ENCODE measurements at regions not wholly inside any gene's neighbourhood (a gene's known extent, or its start where the extent isn't known, plus 50 kb on each side); places are given as distances from the start of the nearest gene placed in this dataset.
A peak's percentile ranks its signal among the peaks of the same experiment; 100 is the strongest.
"Not testable (repeated sequence)": the region's sequence is repeated elsewhere in the genome, so short reads cannot be mapped to it uniquely, and the experiment has no call there.

DNA sequence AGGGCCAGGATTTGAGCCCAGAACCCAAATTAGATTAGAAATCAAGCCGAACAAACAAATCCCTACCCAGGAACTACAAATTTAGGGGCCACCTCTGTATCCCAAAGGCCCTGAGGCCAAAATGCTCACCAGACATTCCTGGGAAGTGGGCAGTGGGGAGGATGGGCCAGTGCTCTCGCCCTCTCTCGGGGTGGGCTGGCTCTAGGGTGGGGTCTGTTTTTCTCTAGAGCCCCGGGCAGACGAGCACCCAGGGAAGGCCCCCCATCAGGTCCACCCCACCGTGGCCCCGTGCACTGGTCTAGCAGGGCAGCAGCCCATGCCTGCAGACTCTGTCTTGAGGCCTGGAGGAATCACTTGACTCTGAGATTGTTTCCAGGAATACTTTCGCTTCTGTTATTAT, 252.0 kb downstream of the RRAGC start:
- DNase-seq = no peak
- ATAC-seq = no peak
- Mint-ChIP-seq H3K4me1 (no peaks in the 10 kb centered on the region), H3K27ac (no peak overlapping the region), H3K4me3 (no peak overlapping the region), H3K9me3 (no peaks in the 10 kb centered on the region), H3K36me3 (ENCODE audit: low read depth) (no peaks in the 10 kb centered on the region), H3K27me3 (peaks cover 2% of the 10 kb centered on the region)

DNA sequence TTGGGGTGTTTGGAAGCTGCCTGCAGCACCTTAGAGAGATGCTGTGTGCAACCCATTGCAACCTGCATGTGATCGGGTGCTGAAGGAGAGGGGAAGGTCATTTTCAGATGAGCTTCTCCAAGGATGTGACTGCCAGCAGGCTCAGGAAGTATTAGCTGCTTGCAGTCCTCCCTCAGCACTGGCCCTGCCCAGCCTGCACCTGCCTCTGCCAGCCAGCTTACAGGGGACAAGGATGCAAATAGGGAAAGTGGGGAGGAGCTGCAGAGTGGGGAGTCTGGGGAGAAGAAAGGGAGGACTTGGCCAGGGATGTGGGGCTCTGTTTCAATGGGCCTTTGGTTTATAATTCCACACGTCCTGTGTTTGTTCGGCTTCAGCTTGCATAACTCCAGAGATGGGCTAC, 254.5 kb downstream of the RRAGC start:
- H3K27me3 Mint-ChIP-seq = peaks cover 2% of the 10 kb centered on the region
- no peaks in the 10 kb centered on the region for H3K4me1 Mint-ChIP-seq
- no peak overlapping the region for H3K4me3 Mint-ChIP-seq
- ATAC-seq = no peak
- H3K27ac Mint-ChIP-seq = no peak overlapping the region
- H3K9me3 Mint-ChIP-seq = no peaks in the 10 kb centered on the region
- no peaks in the 10 kb centered on the region for H3K36me3 Mint-ChIP-seq (ENCODE audit: low read depth)
- no peak for DNase-seq

DNA sequence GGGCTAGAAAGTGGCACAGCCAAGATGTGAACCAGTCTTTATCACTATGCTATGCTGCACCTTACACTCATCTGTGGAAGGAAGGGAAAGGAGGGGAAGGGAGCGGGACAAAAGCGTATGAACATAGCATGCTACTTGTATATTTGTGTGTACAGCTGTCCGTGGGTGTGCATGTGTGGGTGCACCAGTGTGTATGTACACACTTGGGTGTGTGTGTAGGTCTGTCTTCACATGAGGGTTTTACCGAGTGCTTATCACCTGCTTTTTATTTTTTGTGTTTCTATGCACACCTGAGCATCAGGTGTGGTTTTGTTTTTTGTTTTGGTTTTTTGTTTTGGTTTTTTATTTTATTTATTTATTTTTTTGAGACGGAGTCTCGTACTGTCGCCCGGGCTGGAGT, 255.7 kb downstream of the RRAGC start:
- DNase-seq (no peak), ATAC-seq (no peak)
- Mint-ChIP-seq H3K27me3 (peaks cover 2% of the 10 kb centered on the region), H3K27ac (no peak overlapping the region), H3K36me3 (ENCODE audit: low read depth) (no peaks in the 10 kb centered on the region), H3K4me3 (no peak overlapping the region), H3K4me1 (no peaks in the 10 kb centered on the region), H3K9me3 (no peaks in the 10 kb centered on the region)

DNA sequence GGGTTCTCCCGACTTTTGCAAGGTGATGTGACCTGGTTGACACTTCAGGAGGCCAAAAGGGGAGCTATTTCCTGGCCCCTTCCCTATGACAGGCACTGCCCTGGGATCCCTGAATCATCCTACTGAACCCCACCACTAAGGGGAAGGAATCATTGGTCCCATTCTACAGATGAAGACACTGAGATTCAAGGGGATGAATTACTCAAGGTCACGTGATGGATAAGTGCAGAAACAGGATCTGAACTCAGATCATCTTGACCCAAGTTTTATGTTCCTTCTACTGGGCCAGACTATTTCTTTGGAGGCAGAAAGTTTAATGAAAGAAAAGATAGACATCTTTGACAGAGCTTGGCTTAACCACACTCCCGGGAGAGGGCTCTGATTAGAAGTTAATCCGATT, 258.7 kb downstream of the RRAGC start:
- H3K4me3 Mint-ChIP-seq = no peak overlapping the region
- H3K27ac Mint-ChIP-seq = no peak overlapping the region
- no peaks in the 10 kb centered on the region for H3K36me3 Mint-ChIP-seq (ENCODE audit: low read depth)
- no peaks in the 10 kb centered on the region for H3K4me1 Mint-ChIP-seq
- no peak for DNase-seq
- H3K9me3 Mint-ChIP-seq = no peaks in the 10 kb centered on the region
- ATAC-seq = no peak
- peaks cover 6% of the 10 kb centered on the region for H3K27me3 Mint-ChIP-seq

DNA sequence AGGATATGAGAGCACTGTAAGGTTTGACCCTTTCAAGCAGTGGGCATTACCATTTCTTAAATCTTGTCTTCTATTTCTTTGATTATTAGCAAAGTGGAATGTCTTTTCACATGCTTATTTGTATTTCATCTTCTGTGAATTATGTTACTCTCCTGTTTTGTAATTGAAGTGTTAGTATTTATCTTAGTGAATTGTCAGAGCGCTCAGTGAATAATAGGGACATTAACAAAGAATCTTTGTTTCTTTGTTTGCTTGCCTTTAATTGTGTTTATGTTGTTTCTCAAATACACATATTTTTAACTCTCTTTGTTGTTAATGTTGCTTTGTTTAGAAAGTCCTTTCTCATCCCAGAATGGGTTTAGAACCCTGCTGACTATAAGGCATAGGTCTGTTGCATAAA, 259.3 kb downstream of the RRAGC start:
- H3K4me3 Mint-ChIP-seq = no peak overlapping the region
- no peaks in the 10 kb centered on the region for H3K36me3 Mint-ChIP-seq (ENCODE audit: low read depth)
- no peak overlapping the region for H3K27ac Mint-ChIP-seq
- H3K4me1 Mint-ChIP-seq = no peaks in the 10 kb centered on the region
- no peaks in the 10 kb centered on the region for H3K9me3 Mint-ChIP-seq
- ATAC-seq (no peak), DNase-seq (no peak)
- H3K27me3 Mint-ChIP-seq = peaks cover 6% of the 10 kb centered on the region

DNA sequence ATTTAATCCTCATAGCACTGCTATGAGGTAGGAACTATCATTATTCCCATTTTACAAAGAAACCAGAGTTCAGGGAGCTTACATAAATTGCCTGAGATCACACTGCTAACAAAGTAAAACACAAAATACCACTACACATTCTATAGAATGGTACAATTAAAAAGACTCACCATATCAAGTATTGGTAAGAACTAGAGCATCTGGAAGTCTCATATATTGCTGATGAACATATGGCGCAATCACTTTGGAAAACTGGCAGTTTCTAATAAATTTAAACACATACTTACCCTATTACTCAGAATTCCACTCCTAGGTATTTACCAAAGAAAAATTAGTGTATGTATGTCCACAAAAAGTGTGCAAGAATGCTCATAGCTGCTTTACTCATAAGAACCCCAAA, 261.5 kb downstream of the RRAGC start:
- peaks cover 10% of the 10 kb centered on the region for H3K27me3 Mint-ChIP-seq
- no peak overlapping the region for H3K27ac Mint-ChIP-seq
- H3K9me3 Mint-ChIP-seq = peaks cover 10% of the 10 kb centered on the region
- H3K4me3 Mint-ChIP-seq = no peak overlapping the region
- no peak for ATAC-seq
- DNase-seq = no peak
- no peaks in the 10 kb centered on the region for H3K36me3 Mint-ChIP-seq (ENCODE audit: low read depth)
- no peaks in the 10 kb centered on the region for H3K4me1 Mint-ChIP-seq

DNA sequence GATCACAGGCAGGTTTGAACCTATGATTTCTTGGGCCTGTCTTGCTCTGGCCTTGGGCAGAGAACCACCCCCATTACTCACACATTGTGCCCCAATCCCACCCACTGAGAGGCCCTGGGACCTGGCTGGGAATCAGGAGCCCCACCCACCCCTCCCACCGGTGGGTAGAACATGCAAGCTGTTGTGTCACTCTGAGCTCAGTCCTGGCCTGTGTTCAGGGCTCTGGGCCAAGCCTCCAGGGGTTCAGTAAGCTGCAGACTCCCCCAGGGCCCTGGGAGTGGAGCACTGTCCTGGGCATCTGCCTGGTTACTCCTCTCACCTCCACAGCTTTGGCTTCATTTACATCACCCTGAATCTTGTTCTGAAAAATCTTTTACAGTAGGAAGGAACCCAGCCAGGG, 270.5 kb downstream of the RRAGC start:
- Mint-ChIP-seq H3K36me3 (ENCODE audit: low read depth) (no peaks in the 10 kb centered on the region), H3K4me3 (no peak overlapping the region), H3K27ac (no peak overlapping the region), H3K27me3 (peaks cover 11% of the 10 kb centered on the region), H3K4me1 (peaks cover 8% of the 10 kb centered on the region), H3K9me3 (peaks cover 2% of the 10 kb centered on the region)
- no peak for DNase-seq
- ATAC-seq = peak; percentile 15

DNA sequence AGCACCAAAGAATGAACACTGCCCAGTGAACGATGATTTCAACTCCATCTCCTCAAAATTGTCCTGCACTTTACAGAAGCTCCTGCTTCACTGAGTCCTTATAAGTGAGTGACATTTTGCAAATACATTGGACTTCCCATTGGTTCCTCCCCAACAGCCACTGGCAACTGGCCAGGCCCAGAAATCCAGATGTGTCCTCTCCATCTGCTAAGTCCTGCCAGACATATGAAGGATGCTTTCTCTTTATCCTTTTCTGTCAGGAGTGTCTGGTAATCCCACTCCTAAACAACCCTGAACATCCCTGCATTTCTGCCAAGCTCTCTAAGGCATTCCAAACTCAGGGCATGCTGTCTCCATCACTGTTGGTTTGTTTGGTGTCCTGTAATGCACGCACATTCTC, 271.8 kb downstream of the RRAGC start:
- Mint-ChIP-seq H3K27me3 (peaks cover 10% of the 10 kb centered on the region), H3K27ac (no peak overlapping the region), H3K4me1 (peaks cover 8% of the 10 kb centered on the region), H3K9me3 (peaks cover 3% of the 10 kb centered on the region), H3K36me3 (ENCODE audit: low read depth) (no peaks in the 10 kb centered on the region), H3K4me3 (no peak overlapping the region)
- no peak for DNase-seq
- ATAC-seq = no peak

DNA sequence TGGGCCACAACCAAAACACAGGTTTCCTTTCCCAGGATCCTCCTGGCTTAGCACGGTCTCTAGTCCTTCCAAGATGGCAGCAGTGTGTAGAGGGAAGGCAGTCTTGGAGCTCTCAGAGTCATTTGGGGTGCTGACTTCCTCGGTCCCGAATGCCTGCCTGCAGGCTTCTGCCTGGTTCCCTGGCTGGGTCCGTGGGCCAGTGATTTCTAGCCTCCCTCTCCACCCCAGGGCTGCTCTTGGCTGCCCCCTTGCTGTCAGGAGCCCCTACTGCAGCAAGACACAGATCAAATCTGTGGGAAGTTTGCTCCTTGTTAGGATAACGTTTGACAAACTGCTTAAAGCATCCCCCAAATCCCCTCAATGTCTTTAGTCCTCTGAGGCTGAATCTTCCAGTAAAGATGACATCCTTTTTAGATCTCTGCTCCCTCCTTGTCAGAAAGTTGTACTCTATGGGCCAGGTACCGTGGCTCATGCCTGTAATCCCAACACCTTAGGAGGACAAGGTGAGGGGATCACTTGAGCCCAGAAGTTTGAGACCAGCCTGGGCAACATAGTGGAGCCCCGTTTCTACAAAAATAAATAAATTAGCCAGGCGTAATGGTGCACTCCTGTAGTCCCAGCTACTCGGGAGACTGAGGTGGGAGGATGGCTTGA, 272.5 kb downstream of the RRAGC start:
- Mint-ChIP-seq H3K27me3 (peaks cover 10% of the 10 kb centered on the region), H3K4me1 (peaks cover 8% of the 10 kb centered on the region), H3K4me3 (no peak overlapping the region), H3K36me3 (ENCODE audit: low read depth) (no peaks in the 10 kb centered on the region), H3K9me3 (peaks cover 3% of the 10 kb centered on the region), H3K27ac (no peak overlapping the region)
- peak; percentile 43 for ATAC-seq
- DNase-seq = peak; percentile 62

DNA sequence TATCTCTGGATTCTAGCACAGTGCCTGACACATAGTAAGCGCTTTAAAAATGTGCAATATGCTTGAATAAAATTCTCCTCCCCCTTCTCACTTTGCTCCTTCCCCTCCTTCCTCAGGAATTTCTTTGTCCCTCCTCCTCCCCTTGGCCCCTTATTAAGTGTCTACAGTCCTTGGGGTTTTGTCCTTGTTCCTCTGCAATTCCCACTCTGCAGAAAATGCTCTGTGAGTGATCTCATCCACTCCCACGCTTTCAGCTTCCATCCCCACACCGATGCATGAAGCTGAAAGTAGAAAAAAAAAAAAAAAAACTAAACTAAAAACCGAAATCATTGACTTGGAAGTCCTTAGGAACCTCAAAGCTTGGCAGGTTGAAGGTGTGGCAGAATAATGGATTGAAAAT, 273.6 kb downstream of the RRAGC start:
- Mint-ChIP-seq H3K4me3 (no peak overlapping the region), H3K27ac (no peak overlapping the region), H3K36me3 (ENCODE audit: low read depth) (no peaks in the 10 kb centered on the region), H3K4me1 (peaks cover 8% of the 10 kb centered on the region), H3K9me3 (peaks cover 3% of the 10 kb centered on the region), H3K27me3 (peaks cover 14% of the 10 kb centered on the region)
- no peak for DNase-seq
- no peak for ATAC-seq

DNA sequence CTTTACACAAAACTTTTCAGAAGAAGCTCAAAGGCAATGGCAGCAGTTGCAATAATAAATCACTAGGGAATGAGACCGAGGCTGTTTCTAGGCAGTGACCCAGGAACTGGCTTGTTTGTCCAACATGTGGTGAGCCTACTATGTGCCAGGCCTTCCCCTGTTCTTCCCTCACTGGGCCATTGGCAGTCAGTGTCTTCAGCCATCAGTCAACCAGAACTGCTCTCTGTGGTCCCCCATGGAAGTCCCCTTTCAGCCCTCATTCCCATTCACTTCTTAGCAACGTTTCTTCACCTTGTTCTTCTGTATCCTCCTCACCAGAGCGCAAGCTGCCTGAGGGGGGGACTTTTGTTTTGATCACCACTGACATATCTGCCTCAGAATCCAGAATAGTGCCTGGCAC, 274.1 kb downstream of the RRAGC start:
- ATAC-seq (no peak), DNase-seq (no peak)
- no peak overlapping the region for H3K27ac Mint-ChIP-seq
- peaks cover 14% of the 10 kb centered on the region for H3K27me3 Mint-ChIP-seq
- peaks cover 9% of the 10 kb centered on the region for H3K4me1 Mint-ChIP-seq
- no peak overlapping the region for H3K4me3 Mint-ChIP-seq
- H3K9me3 Mint-ChIP-seq = peaks cover 3% of the 10 kb centered on the region
- no peaks in the 10 kb centered on the region for H3K36me3 Mint-ChIP-seq (ENCODE audit: low read depth)

DNA sequence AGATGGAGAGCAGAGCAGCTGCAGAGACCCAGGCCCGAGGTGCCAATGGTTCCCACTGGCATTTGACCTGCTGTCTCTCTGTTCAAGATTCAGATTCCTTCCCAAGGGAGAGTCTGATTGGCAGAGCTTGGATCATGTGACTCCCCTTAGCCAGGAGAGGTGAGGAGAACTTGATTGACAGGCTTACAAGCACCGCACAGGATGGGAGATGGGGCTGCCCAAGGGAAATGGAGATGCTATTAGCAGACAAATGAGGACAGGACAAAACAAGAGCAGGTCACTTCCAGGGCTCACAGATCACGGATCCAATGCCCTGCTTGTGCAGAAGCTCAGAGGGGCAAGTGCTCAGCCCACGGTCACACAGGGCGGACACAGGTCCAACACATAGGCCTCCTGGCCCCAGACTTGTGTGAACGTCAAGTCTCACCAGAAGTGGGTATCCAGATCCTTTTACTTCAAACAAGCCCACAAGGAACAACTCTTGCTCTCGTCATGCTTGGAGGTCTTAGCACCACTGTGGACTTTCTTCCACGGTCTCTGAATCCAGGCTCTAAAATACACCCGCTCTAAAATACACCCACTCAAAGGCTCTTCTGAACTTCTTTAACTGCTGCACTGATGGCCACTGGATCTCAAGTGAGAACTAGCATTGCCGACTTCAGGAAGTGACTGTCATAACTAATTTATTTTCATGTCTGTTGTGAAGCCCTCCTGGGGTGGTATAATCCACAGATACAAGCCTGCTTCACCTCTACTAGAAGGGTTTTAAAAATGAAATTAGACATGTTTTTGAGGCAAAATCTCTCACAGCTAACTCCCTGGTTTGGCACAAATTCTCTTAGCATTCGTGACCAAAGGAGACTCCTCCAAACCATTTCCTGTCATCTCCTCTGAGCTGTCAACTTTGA, 274.9 kb downstream of the RRAGC start:
- peaks cover 3% of the 10 kb centered on the region for H3K9me3 Mint-ChIP-seq
- no peak for DNase-seq
- H3K4me1 Mint-ChIP-seq = peaks cover 10% of the 10 kb centered on the region
- H3K27me3 Mint-ChIP-seq = peaks cover 17% of the 10 kb centered on the region
- no peak overlapping the region for H3K4me3 Mint-ChIP-seq
- no peak overlapping the region for H3K27ac Mint-ChIP-seq
- no peak for ATAC-seq
- no peaks in the 10 kb centered on the region for H3K36me3 Mint-ChIP-seq (ENCODE audit: low read depth)

DNA sequence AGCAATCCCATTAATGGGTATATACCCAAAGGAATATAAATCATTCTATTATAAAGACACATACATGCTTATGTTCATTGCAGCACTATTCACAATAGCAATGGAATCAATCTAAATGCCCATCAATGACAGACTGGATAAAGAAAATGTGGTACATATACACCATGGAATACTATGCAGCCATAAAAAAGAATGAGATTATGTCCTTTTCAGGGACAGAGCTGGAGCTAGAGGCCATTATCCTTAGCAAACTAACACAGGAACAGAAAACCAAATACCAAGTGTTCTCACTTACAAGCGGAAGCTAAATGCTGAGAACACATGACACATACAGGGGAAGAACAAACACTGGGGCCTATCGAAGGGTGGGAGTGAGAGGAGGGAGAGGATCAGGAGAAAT, 276.3 kb downstream of the RRAGC start:
- H3K4me1 Mint-ChIP-seq = peaks cover 10% of the 10 kb centered on the region
- peaks cover 29% of the 10 kb centered on the region for H3K27me3 Mint-ChIP-seq
- not testable (repeated sequence) for H3K27ac Mint-ChIP-seq; H3K9me3 Mint-ChIP-seq; H3K4me3 Mint-ChIP-seq; DNase-seq; ATAC-seq; H3K36me3 Mint-ChIP-seq (ENCODE audit: low read depth)

DNA sequence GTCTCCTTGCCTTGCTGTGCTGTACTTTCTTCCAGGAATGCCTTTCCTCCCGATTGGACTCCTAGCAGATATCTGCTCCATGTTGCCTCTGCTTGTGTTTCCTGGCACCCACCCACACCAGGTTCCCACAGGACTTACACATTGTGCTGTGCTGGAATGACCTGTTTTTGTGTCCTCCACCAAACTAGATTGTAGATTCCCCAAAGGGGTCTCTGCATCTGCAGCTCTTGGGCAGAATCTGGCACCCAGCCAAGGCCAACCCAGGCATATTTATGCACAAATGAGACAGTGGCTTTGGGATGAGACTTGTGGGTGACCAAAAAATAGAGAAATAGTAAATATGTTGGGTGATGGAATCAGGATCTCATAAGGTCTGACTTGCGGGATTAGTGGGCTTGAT, 278.2 kb downstream of the RRAGC start:
- no peaks in the 10 kb centered on the region for H3K36me3 Mint-ChIP-seq (ENCODE audit: low read depth)
- no peak for ATAC-seq

DNA sequence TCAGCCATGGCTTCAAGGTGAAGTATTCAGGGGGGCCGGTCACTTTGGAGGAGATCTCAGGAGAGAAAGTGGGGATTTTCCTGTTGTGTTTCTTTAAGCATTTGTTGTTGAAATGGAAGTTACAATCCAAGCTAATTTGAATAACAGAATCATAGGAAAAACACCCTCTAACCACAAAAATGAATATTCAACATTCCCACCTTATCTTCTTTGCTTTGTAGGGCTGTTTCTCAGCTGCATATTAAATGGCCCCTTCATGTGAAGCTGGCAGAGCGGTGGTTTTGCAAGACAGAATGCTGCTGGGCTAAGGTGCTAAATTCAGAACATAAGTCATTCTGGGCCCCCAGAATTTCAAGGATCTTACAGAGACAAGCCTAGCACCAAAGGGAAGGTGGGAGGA, 279.0 kb downstream of the RRAGC start:
- no peak overlapping the region for H3K27ac Mint-ChIP-seq
- H3K4me1 Mint-ChIP-seq = peaks cover 15% of the 10 kb centered on the region
- DNase-seq (no peak), ATAC-seq (no peak)
- H3K27me3 Mint-ChIP-seq = peaks cover 42% of the 10 kb centered on the region
- H3K4me3 Mint-ChIP-seq = no peak overlapping the region
- H3K9me3 Mint-ChIP-seq = peaks cover 3% of the 10 kb centered on the region
- no peaks in the 10 kb centered on the region for H3K36me3 Mint-ChIP-seq (ENCODE audit: low read depth)

More for the DNA sequence above, 278.2 kb downstream of the RRAGC start:
- no peak for DNase-seq
- Mint-ChIP-seq H3K27me3 (peaks cover 42% of the 10 kb centered on the region), H3K4me1 (peaks cover 16% of the 10 kb centered on the region), H3K4me3 (no peak overlapping the region), H3K9me3 (peaks cover 3% of the 10 kb centered on the region), H3K27ac (no peak overlapping the region)
